Liver (tissue), 3 donors: ENCODE measurements at regions not wholly inside any gene's neighbourhood (a gene's known extent, or its start where the extent isn't known, plus 50 kb on each side); places are given as distances from the start of the nearest gene placed in this dataset.

Source experiments
- GABPA ChIP-seq, 2 donors: IDR thresholded peaks in 1 of 2; conservative IDR thresholded peaks in 1 of 2; 2 replicates each; pipeline ENCODE4 v1.6.1; 2016; ENCODE audit warnings: antibody characterized with exemption in 2 of 2, mild to moderate bottlenecking in 1 of 2, moderate library complexity in 1 of 2
- JUND ChIP-seq, 2 donors: IDR thresholded peaks; 2 replicates each; pipeline ENCODE4 v1.6.1; 2016; ENCODE audit warnings: antibody characterized with exemption in 2 of 2
- RAD21 ChIP-seq, 2 donors: IDR thresholded peaks; 2 replicates each; pipeline ENCODE4 v1.6.1; 2016; ENCODE audit warnings: antibody characterized with exemption in 2 of 2, mild to moderate bottlenecking in 2 of 2
- SP1 ChIP-seq: IDR thresholded peaks from 2 replicates; pipeline ENCODE4 v1.6.1; 2018; ENCODE audit warnings: antibody characterized with exemption, mild to moderate bottlenecking
- TAF1 ChIP-seq: conservative IDR thresholded peaks from 2 replicates; pipeline ENCODE4 v1.6.1; 2016; ENCODE audit warnings: antibody characterized with exemption, mild to moderate bottlenecking
- YY1 ChIP-seq: IDR thresholded peaks from 2 replicates; pipeline ENCODE4 v1.6.1; 2016; ENCODE audit warnings: antibody characterized with exemption, mild to moderate bottlenecking
- TF ChIP-seq, protein P1 (sequence below): fragments of 150-350 bp; IDR thresholded peaks from 2 replicates; pipeline ENCODE4 v1.5.1; 2017; ENCODE audit warnings: improper control_type of control experiment, low read depth, low read length; ENCODE audit not compliant: missing input control
- TF ChIP-seq, protein P2 (sequence below): IDR thresholded peaks from 2 replicates; pipeline ENCODE4 v1.6.1; 2016; ENCODE audit warnings: antibody characterized with exemption
- TF ChIP-seq, protein P3 (sequence below): IDR thresholded peaks from 2 replicates; pipeline ENCODE4 v1.6.1; 2016; ENCODE audit warnings: antibody characterized with exemption, mild to moderate bottlenecking
- donor health status: healthy.
- donor health status: healthy.

DNA sequence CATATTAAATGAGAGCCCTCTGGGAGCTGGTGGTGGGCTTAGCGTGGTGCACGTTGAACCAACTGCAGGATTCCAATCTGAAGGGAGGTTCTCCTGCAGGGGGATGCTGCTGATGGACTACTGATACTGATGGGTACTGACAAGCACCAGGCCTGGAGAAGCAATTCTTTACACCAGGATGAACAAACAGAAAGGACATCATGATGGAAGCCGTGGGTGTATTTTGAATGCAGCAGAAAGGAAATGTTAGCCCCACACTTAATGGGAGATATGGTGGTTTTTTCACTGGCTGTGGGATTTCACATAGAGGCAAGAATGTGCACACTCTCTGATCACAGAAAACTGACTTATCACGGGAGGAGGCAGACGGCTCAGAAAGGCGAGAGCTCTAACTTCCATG lies 299.7 kb downstream of the TEX29 start:
- TF ChIP-seq, protein P1, sequence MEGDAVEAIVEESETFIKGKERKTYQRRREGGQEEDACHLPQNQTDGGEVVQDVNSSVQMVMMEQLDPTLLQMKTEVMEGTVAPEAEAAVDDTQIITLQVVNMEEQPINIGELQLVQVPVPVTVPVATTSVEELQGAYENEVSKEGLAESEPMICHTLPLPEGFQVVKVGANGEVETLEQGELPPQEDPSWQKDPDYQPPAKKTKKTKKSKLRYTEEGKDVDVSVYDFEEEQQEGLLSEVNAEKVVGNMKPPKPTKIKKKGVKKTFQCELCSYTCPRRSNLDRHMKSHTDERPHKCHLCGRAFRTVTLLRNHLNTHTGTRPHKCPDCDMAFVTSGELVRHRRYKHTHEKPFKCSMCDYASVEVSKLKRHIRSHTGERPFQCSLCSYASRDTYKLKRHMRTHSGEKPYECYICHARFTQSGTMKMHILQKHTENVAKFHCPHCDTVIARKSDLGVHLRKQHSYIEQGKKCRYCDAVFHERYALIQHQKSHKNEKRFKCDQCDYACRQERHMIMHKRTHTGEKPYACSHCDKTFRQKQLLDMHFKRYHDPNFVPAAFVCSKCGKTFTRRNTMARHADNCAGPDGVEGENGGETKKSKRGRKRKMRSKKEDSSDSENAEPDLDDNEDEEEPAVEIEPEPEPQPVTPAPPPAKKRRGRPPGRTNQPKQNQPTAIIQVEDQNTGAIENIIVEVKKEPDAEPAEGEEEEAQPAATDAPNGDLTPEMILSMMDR = no peak
- TF ChIP-seq, protein P2, sequence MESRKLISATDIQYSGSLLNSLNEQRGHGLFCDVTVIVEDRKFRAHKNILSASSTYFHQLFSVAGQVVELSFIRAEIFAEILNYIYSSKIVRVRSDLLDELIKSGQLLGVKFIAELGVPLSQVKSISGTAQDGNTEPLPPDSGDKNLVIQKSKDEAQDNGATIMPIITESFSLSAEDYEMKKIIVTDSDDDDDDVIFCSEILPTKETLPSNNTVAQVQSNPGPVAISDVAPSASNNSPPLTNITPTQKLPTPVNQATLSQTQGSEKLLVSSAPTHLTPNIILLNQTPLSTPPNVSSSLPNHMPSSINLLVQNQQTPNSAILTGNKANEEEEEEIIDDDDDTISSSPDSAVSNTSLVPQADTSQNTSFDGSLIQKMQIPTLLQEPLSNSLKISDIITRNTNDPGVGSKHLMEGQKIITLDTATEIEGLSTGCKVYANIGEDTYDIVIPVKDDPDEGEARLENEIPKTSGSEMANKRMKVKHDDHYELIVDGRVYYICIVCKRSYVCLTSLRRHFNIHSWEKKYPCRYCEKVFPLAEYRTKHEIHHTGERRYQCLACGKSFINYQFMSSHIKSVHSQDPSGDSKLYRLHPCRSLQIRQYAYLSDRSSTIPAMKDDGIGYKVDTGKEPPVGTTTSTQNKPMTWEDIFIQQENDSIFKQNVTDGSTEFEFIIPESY = no peak
- TF ChIP-seq, protein P3, sequence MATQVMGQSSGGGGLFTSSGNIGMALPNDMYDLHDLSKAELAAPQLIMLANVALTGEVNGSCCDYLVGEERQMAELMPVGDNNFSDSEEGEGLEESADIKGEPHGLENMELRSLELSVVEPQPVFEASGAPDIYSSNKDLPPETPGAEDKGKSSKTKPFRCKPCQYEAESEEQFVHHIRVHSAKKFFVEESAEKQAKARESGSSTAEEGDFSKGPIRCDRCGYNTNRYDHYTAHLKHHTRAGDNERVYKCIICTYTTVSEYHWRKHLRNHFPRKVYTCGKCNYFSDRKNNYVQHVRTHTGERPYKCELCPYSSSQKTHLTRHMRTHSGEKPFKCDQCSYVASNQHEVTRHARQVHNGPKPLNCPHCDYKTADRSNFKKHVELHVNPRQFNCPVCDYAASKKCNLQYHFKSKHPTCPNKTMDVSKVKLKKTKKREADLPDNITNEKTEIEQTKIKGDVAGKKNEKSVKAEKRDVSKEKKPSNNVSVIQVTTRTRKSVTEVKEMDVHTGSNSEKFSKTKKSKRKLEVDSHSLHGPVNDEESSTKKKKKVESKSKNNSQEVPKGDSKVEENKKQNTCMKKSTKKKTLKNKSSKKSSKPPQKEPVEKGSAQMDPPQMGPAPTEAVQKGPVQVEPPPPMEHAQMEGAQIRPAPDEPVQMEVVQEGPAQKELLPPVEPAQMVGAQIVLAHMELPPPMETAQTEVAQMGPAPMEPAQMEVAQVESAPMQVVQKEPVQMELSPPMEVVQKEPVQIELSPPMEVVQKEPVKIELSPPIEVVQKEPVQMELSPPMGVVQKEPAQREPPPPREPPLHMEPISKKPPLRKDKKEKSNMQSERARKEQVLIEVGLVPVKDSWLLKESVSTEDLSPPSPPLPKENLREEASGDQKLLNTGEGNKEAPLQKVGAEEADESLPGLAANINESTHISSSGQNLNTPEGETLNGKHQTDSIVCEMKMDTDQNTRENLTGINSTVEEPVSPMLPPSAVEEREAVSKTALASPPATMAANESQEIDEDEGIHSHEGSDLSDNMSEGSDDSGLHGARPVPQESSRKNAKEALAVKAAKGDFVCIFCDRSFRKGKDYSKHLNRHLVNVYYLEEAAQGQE = no peak
- no peak for TF ChIP-seq TAF1
- no peak for TF ChIP-seq GABPA (IDR thresholded peaks at IDR 0.05 in 1 of 2, conservative IDR thresholded peaks at IDR 0.05 in 1 of 2)
- TF ChIP-seq SP1 = no peak
- no peak for TF ChIP-seq JUND (IDR thresholded peaks at IDR 0.05)
- TF ChIP-seq YY1 = no peak
- TF ChIP-seq RAD21 (IDR thresholded peaks at IDR 0.05) = no peak
